Psoas muscle (tissue), 7 donors: ENCODE measurements at regions not wholly inside any gene's neighbourhood (a gene's known extent, or its start where the extent isn't known, plus 50 kb on each side); places are given as distances from the start of the nearest gene placed in this dataset.

ENCODE experiments used
- ATAC-seq, 4 donors: fragments of 200-7000 bp; cut with Tn5 transposase; one replicate each; pipeline ENCODE4 v1.9.1; 2020; ENCODE audit warnings: moderate library complexity in 3 of 4, mild to moderate bottlenecking in 2 of 4
- DNase-seq, 2 donors: peaks; one replicate each; pipeline ENCODE4 v3.0.0-alpha.2; 2020
- H3K27ac ChIP-seq: fragments of 200-600 bp; one replicate; pipeline ENCODE4 v1.8.0; 2022
- H3K27me3 ChIP-seq, 3 donors: fragments of 200-600 bp in 1 of 3; one replicate each; pipeline versions ENCODE4 v1.6.1 to v1.8.0; 2013 to 2022; ENCODE audit warnings: low read length in 2 of 3, mild to moderate bottlenecking in 2 of 3, moderate library complexity in 1 of 3; ENCODE audit not compliant: insufficient read depth in 3 of 3
- H3K36me3 ChIP-seq, 2 donors: fragments of 200-600 bp in 1 of 2; one replicate each; pipeline versions ENCODE4 v1.6.1 to v1.8.0; 2013 to 2022; ENCODE audit warnings: low read depth in 1 of 2, mild to moderate bottlenecking in 1 of 2, moderate library complexity in 1 of 2; ENCODE audit not compliant: insufficient read depth in 1 of 2
- H3K4me1 ChIP-seq: fragments of 200-600 bp; one replicate; pipeline ENCODE4 v1.8.0; 2022
- H3K4me3 ChIP-seq: fragments of 200-600 bp; one replicate; pipeline ENCODE4 v1.8.0; 2022; ENCODE audit warnings: mild to moderate bottlenecking
- H3K9me3 ChIP-seq: fragments of 200-600 bp; one replicate; pipeline ENCODE4 v1.8.0; 2022
- WGBS, 3 donors: extraction: QIAGEN DNeasy Blood & Tissue Kit; methylation state at CpG; one replicate each; pipeline versions ENCODE4 v1.1.6 to v1.1.7; 2013; 5-methylcytosine and 5-hydroxymethylcytosine counted together
- intact Hi-C, 2 donors: fragments of 100-400 bp; cut with DNase I; formaldehyde crosslinking; loops; one replicate each; pipeline versions ENCODE4 v1.11.0 to v1.14.2; 2022
- TF ChIP-seq, protein P1 (sequence below): fragments of 200-600 bp; IDR thresholded peaks from one replicate; pipeline ENCODE4 v1.8.0; 2022; ENCODE audit warnings: antibody characterized with exemption
- donor health status: healthy with polysubstance abuse.
- donor health status: DM: no; HTN: no; CAD: no; lungs with moderate emphysema.
- donor health status: Bipolar disorder and iron deficiency.
- donor health status: healthy.
- donor health status: DM: yes; HTN: yes; CAD: no.
- donor health status: DM: no; HTN: no; CAD: no.
- donor health status: DM: yes; HTN: yes; CAD: no.

DNA sequence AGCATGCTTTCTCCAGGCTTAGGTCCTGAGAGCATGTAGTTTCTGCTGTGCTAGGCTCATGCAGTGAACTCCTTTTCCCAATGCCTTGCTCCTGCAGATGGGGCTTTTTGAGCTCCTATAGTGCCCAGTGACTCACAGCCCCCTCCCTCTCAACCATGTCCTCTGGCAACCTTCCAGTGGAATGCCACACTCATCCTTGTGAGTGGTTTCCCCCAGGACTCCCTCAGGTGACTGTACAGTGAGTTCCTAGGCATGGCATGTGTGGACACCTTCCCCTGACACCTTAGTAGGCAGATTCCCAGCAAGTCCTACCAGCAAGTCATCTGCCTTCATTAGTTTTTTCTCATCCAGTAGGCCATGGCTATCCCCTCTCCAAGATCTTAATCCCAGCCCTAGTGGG lies 72.4 kb upstream of the CXCL14 start:
- Histone ChIP-seq H3K4me3 (no peak overlapping the region), H3K9me3 (no peaks in the 10 kb centered on the region), H3K4me1 (no peaks in the 10 kb centered on the region), H3K36me3 (no peaks in the 10 kb centered on the region), H3K27me3 (peaks cover 0 to 2% (median 0%) of the 10 kb centered on the region in 3 donors), H3K27ac (no peak overlapping the region)
- DNase-seq (no peak), ATAC-seq (no peak)
- TF ChIP-seq, protein P1, sequence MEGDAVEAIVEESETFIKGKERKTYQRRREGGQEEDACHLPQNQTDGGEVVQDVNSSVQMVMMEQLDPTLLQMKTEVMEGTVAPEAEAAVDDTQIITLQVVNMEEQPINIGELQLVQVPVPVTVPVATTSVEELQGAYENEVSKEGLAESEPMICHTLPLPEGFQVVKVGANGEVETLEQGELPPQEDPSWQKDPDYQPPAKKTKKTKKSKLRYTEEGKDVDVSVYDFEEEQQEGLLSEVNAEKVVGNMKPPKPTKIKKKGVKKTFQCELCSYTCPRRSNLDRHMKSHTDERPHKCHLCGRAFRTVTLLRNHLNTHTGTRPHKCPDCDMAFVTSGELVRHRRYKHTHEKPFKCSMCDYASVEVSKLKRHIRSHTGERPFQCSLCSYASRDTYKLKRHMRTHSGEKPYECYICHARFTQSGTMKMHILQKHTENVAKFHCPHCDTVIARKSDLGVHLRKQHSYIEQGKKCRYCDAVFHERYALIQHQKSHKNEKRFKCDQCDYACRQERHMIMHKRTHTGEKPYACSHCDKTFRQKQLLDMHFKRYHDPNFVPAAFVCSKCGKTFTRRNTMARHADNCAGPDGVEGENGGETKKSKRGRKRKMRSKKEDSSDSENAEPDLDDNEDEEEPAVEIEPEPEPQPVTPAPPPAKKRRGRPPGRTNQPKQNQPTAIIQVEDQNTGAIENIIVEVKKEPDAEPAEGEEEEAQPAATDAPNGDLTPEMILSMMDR: no peak
- intact Hi-C loops: no loop called here

DNA sequence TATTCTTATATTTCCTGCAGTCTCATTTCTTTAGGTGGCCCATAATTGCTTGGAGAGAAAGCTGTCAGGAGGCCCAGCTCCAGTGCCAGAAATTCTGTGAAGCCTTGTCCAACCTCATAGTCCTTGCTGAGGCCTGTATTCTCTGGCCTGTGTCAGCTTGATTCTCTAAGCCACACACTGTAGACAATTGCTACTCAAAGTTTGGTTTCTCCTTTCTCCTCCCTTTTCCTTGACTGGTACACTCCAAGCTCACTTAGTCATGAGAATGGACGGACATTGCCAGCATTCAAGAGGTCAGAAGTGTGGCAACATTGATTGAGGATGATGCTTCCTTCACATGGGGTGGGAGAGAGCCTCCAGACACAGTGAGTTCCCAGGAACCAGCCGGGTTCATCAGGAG lies 71.3 kb upstream of the CXCL14 start:
- intact Hi-C loops: no loop called here
- Histone ChIP-seq H3K9me3 (no peaks in the 10 kb centered on the region), H3K36me3 (no peaks in the 10 kb centered on the region), H3K27me3 (peaks cover 0 to 2% (median 0%) of the 10 kb centered on the region in 3 donors), H3K4me3 (no peak overlapping the region), H3K4me1 (no peaks in the 10 kb centered on the region), H3K27ac (no peak overlapping the region)
- DNase-seq: no peak
- WGBS, 3 donors: 83 to 95% (median 90%) methylated on average over 2 of the region's 2 CpGs
- TF ChIP-seq, protein P1: no peak
- no peak for ATAC-seq

DNA sequence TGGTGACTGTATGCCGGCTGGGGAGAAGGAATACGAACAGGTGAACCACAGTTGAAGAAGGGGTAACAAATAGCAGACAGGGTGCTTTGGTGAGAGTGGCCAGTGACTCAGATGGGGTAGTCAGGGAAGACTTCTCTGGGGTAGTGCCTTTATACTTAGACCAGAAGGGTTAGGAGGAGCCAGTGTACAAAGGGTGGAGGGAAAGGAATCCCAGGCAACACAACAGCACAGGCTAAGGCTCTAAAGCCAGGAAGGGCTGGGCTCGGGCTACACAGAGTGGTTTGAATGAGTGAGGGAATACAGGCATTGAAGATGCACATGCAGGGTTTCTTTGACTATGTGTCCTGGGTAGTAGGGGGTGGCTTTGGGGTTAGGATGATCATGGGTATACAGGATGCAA lies 70.6 kb upstream of the CXCL14 start:
- ATAC-seq (no peak), DNase-seq (no peak)
- H3K36me3 ChIP-seq: no peaks in the 10 kb centered on the region
- no peaks in the 10 kb centered on the region for H3K9me3 ChIP-seq
- no peak overlapping the region for H3K27ac ChIP-seq
- H3K27me3 ChIP-seq: peaks cover 0 to 2% (median 0%) of the 10 kb centered on the region in 3 donors
- intact Hi-C loops: no loop called here
- TF ChIP-seq, protein P1: no peak
- WGBS, 3 donors: 90 to 95% (median 92%) methylated on average over 3 of the region's 3 CpGs
- H3K4me3 ChIP-seq: no peak overlapping the region
- H3K4me1 ChIP-seq: no peaks in the 10 kb centered on the region

DNA sequence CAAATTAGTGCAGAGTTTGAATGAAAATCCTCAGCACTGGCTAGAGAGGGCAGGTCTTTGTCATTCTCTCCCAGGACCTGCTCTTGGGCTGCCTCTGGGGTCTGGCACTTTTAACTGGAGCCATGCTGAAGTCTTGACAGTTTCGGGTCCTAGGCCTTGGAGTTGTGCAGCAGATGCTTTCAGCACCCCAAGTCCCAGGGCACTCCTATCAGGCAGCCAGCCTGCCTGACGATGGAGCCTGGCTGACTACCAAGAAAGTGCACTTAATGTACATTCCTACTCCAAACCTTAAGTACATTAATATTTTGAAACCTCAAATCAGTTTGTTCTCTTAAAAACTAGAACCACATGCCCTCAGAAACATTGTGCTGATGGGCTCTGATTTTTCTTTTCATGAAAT lies 69.3 kb upstream of the CXCL14 start:
- ATAC-seq: no peak
- intact Hi-C loops: no loop called here
- no peaks in the 10 kb centered on the region for H3K36me3 ChIP-seq
- WGBS, 3 donors: 63 to 78% (median 70%) methylated on average over 2 of the region's 2 CpGs
- TF ChIP-seq, protein P1: no peak
- H3K27me3 ChIP-seq: peaks cover 0 to 2% (median 0%) of the 10 kb centered on the region in 3 donors
- no peaks in the 10 kb centered on the region for H3K4me1 ChIP-seq
- no peaks in the 10 kb centered on the region for H3K9me3 ChIP-seq
- no peak for DNase-seq
- H3K27ac ChIP-seq: no peak overlapping the region
- H3K4me3 ChIP-seq: no peak overlapping the region
